22Rv1 (cell line): ENCODE measurements at regions not wholly inside any gene's neighbourhood (a gene's known extent, or its start where the extent isn't known, plus 50 kb on each side); places are given as distances from the start of the nearest gene placed in this dataset.
A peak's percentile ranks its signal among the peaks of the same experiment; 100 is the strongest.

Source experiments
- H3K27ac ChIP-seq: fragments of 450-650 bp; 2 replicates; pipeline ENCODE4 v1.5.1; 2017
- CTCF ChIP-seq: fragments of 450-650 bp; IDR thresholded peaks from 2 replicates; pipeline ENCODE4 v1.5.1; 2017; ENCODE audit warnings: mild to moderate bottlenecking
- ZFX ChIP-seq: fragments of 450-650 bp; IDR thresholded peaks from 2 replicates; pipeline ENCODE4 v1.6.1; 2017; ENCODE audit warnings: antibody characterized with exemption, borderline replicate concordance

DNA sequence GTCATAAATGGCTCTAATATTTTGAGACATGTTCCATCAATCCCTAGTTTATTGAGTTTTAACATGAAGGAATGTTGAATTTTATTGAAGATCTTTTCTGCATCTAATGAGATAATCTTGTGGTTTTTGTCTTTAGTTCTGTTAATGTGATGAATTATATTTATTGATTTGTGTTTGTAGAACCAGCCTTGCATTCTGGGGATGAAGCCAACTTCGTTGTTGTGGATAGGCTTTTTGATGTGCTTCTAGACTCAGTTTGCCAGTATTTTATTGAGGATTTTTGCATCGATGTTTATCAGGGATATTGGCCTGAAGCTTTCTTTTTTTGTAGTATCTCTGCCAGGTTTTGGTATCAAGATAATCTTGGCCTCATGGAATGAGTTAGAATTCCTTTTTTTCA lies 72.0 kb upstream of the CD96 start:
- no peak for TF ChIP-seq ZFX
- no peak for TF ChIP-seq CTCF
- no peak overlapping the region for H3K27ac ChIP-seq

GRCh38 chr3:111471831-111472230 lies 70.2 kb upstream of the CD96 start:
- no peak overlapping the region for H3K27ac ChIP-seq
- TF ChIP-seq CTCF (no peak), ZFX (no peak)

DNA sequence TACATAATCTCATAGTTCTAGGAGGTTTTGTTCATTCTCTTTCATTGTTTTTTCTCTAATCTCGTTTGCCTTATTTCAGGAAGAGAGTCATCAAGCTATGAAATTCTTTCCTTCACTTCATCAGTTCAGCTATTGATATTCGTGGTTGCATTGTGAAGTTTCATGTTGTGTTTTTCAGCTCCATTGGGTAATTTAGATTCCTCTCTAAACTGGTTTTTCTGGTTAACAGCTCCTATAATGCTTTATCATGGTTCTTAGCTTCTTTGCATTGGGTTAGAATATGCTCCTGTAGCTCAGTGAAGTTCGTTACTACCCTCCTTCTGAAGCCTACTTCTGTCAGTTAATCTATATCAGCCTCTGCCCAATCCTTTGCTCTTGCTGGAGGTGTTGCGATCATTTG lies 69.4 kb upstream of the CD96 start:
- TF ChIP-seq ZFX: no peak
- TF ChIP-seq CTCF: no peak
- no peak overlapping the region for H3K27ac ChIP-seq

DNA sequence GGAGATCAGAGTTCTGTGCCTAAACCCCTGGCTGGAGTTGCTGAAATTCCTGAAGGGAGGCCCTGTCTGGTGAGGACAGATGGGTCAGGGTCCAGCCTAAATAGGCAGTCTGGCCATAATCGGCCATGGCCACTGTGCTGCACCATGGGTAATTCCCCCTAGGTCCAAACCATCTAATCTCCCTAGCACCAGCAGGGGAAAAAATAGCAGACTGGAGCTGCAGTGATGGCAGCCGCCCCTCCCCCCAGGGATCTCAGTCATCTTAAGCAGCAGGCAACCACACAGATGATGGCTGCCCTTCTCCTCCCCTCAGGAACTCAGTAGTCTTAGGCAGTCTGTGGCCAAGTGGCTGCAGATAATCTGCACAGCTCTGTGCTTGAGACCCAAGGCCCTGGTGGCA lies 68.4 kb upstream of the CD96 start:
- no peak overlapping the region for H3K27ac ChIP-seq
- no peak for TF ChIP-seq ZFX
- TF ChIP-seq CTCF: 0 out of 2 replicates have a peak, but pooled peaks have one; percentile 7

GRCh38 chr3:111476701-111477100 lies 65.3 kb upstream of the CD96 start:
- no peak overlapping the region for H3K27ac ChIP-seq
- TF ChIP-seq CTCF (no peak), ZFX (no peak)

DNA sequence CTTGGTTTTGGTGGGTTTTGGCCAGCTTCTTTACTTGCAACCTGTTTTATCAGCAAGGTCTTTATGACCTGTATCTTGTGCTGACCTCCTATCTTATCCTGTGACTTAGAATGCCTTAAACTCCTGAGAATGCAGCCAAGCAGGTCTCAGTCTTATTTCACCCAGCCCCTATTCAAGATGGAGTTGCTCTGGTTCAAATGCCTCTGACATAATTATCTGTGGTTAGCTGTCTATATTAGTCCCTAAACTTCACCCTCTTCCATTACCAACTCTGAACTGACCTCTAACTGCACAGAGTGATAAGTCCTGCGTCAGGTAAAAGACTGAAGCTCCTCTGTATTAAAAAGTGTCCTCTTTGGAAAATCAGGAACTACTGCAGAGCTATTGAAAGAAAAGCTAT lies 61.9 kb upstream of the CD96 start:
- TF ChIP-seq CTCF: no peak
- TF ChIP-seq ZFX: no peak

DNA sequence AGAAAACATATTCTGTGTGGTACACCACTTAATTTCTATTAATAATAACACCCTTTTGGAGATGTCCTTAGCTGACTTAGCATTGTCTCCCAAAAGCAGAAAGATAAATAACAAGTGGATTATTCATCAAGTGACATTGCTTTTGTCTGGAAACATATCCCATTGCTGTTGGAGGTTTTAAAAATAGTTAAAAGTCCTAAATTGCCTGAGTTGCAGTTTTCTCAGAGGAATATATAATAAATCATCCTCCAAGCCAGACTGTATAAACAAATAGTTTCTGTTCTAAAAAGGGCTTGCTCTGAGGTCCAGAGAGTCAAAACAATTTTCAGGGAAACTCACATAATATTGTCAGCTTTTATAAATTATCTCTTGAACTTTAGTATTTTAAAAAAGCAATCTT lies 60.4 kb upstream of the CD96 start:
- no peak for TF ChIP-seq ZFX
- TF ChIP-seq CTCF: no peak
- no peak overlapping the region for H3K27ac ChIP-seq

More for the DNA sequence above, 61.9 kb upstream of the CD96 start:
- no peak overlapping the region for H3K27ac ChIP-seq
